T-helper 17 cell (primary cell): ENCODE measurements at regions not wholly inside any gene's neighbourhood (a gene's known extent, or its start where the extent isn't known, plus 50 kb on each side); places are given as distances from the start of the nearest gene placed in this dataset.

Experiments
- ATAC-seq: fragments of 150-1000 bp; cut with Tn5 transposase; 2 replicates; pipeline ENCODE4 v1.10.0; 2021; ENCODE audit warnings: mild to moderate bottlenecking, moderate library complexity
- DNase-seq, 3 donors: peaks; one replicate each; pipeline versions ENCODE4 v3.0.0 to v3.0.0-alpha.2; 2020 to 2021
- H3K9me3 ChIP-seq: one replicate; pipeline ENCODE4 v1.7.0; 2013; ENCODE audit warnings: low read length, mild to moderate bottlenecking; ENCODE audit not compliant: control insufficient read depth, poor library complexity, severe bottlenecking
- H3K27ac Mint-ChIP-seq: one replicate; pipeline ENCODE4 v1.8.0; 2022; ENCODE audit warnings: mild to moderate bottlenecking, moderate library complexity, mixed read lengths
- H3K27me3 Mint-ChIP-seq: one replicate; pipeline ENCODE4 v1.8.0; 2022; ENCODE audit warnings: mixed read lengths
- H3K36me3 Mint-ChIP-seq: one replicate; pipeline ENCODE4 v1.8.0; 2022; ENCODE audit warnings: low read depth, mixed read lengths
- H3K4me1 Mint-ChIP-seq: one replicate; pipeline ENCODE4 v1.8.0; 2022; ENCODE audit warnings: mild to moderate bottlenecking, mixed read lengths
- H3K4me3 Mint-ChIP-seq: one replicate; pipeline ENCODE4 v1.8.0; 2022; ENCODE audit warnings: mild to moderate bottlenecking, moderate library complexity, mixed read lengths

DNA sequence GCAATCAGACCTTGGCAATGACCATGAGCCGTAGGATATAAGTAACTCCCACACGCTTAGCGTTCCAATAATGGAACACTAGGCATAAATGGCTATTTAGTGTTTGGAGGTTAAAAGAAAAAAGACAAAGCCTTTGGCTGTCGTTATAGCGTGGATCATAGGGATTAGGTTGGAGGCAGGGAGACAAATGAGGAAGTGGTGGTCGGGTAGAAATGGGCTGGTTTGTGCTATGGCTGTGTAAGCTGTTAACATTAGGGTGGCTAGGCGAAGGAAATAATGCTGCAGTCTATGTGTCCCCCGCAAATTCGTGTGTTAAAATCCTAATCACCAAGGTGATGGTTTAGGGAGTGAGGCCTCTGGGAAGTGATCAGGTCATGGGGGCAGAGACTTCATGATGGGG, 120.4 kb upstream of the IRX6 start:
- Mint-ChIP-seq H3K27ac (no peak overlapping the region), H3K36me3 (no peaks in the 10 kb centered on the region), H3K4me1 (no peaks in the 10 kb centered on the region), H3K27me3 (peaks cover 6% of the 10 kb centered on the region), H3K4me3 (no peak overlapping the region)
- no peak for ATAC-seq
- DNase-seq: no peak
- no peaks in the 10 kb centered on the region for H3K9me3 ChIP-seq

DNA sequence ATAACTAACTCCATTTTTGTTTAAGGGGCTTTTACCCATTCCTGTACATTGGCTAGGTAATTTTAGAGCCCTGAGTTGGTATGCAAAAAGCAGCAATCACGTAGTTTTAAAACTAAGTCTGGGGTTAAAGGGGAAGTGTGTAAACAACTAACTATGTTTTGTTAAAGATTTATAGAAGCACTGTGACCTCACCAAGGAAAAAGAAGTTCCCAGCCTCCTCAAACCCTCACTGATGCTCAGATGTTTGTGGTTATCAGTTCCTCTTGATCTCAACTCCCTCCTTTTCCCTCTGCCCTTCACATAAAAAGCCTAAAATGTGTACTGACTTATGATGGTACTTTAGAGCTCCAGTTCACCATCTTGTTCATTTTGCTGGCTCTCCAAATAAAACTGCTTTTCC, 119.9 kb upstream of the IRX6 start:
- no peaks in the 10 kb centered on the region for H3K9me3 ChIP-seq
- no peak overlapping the region for H3K4me3 Mint-ChIP-seq
- DNase-seq: no peak
- H3K36me3 Mint-ChIP-seq: no peaks in the 10 kb centered on the region
- no peak overlapping the region for H3K27ac Mint-ChIP-seq
- no peaks in the 10 kb centered on the region for H3K4me1 Mint-ChIP-seq
- ATAC-seq: no peak
- H3K27me3 Mint-ChIP-seq: peaks cover 6% of the 10 kb centered on the region

DNA sequence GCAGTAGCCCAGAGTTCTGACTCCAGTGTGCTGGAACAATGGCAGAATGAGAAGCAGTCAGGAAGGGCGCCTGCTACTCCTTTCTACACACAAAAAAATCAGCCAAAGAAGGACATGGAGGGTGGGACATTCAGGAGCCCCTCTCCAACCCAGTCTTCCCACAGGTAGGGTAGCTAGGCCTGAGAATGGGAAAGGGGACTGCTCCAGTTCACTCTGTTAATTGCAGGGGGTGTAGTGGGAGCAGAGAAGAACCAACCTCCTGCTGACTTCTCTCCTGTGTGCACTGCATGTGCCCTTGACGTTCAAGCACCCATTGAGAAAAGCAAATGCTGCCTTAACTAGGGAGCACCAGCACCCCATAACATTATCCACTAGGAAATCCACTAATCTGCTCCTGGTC, 119.1 kb upstream of the IRX6 start:
- DNase-seq (no peak), ATAC-seq (no peak)
- no peaks in the 10 kb centered on the region for H3K9me3 ChIP-seq
- no peak overlapping the region for H3K27ac Mint-ChIP-seq
- no peaks in the 10 kb centered on the region for H3K4me1 Mint-ChIP-seq
- H3K36me3 Mint-ChIP-seq: no peaks in the 10 kb centered on the region
- peaks cover 9% of the 10 kb centered on the region for H3K27me3 Mint-ChIP-seq
- H3K4me3 Mint-ChIP-seq: no peak overlapping the region

DNA sequence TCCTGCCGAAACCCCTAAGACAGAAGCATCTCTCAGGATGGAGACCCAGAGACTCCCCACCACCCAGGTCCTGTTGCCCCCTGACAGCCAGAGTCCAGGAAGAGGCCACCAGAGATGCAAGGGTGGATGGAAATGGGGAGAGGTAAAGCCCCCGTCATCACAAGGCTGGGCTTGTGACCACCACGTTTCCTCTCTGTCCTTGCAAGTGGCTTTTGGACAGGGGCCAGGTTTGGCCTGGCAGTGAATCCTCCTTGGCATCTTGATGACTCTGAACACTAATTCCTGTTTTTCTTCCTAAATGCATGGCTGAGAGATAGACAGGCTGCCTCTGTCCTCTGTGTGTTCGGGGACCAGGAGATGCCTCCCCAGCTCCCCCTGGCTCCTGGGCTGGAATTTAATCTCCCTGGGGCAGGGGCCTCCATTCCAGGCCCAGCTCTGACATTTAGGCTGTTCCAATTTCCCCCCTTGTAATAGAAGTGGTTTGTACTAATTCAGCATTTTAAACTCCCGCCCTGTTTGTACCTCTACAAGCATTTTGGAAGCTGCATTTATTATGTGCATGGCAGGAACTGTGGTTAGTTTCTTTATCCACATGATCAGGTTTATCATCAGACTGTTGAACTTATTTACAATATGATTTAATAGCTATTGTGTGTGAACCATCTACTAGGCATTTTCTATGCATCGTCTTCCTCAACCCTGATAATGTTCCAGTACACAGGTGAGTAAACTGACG, 116.1 kb upstream of the IRX6 start:
- no peaks in the 10 kb centered on the region for H3K36me3 Mint-ChIP-seq
- DNase-seq (no peak), ATAC-seq (no peak)
- no peaks in the 10 kb centered on the region for H3K9me3 ChIP-seq
- H3K4me3 Mint-ChIP-seq: no peak overlapping the region
- H3K27me3 Mint-ChIP-seq: peaks cover 14% of the 10 kb centered on the region
- no peak overlapping the region for H3K27ac Mint-ChIP-seq
- H3K4me1 Mint-ChIP-seq: no peaks in the 10 kb centered on the region

DNA sequence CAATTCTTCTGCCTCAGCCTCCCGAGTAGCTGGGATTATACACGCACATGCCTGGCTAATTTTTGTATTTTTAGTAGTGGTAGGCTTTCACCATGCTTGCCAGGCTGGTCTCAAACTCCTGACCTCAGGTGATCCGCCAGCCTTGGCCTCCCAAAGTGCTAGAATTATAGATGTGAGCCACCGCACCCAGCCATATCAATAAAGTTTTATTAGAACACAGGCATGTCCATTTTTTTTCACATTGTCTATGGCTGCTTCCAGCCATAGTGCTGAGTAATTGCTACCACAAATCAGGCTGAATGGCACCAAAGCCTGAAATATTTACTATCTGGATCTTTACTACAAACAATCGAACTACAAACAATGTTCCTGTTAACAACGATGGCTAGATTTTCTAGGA, 114.4 kb upstream of the IRX6 start:
- H3K4me1 Mint-ChIP-seq: no peaks in the 10 kb centered on the region
- DNase-seq: no peak
- H3K27me3 Mint-ChIP-seq: peaks cover 11% of the 10 kb centered on the region
- H3K27ac Mint-ChIP-seq: no peak overlapping the region
- H3K9me3 ChIP-seq: no peaks in the 10 kb centered on the region
- no peak for ATAC-seq
- H3K4me3 Mint-ChIP-seq: no peak overlapping the region
- no peaks in the 10 kb centered on the region for H3K36me3 Mint-ChIP-seq

DNA sequence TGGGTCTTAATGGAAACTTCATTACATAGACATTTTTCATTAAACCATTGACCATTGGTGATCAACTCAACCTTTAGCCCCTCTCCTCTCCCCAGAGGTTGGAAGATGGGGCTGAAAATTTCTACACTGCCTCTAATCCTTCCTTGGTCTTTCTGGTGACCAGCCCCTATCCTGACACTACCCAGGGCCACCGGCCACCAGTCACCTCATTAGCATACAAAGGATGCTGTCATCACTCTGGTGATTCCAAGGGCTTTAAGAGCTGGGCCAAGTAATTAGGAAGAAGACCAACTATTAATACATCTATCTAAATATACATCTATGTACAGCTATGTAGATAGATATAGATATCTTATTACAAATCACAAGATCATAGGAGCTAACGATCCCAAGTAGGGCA, 111.2 kb upstream of the IRX6 start:
- peaks cover 13% of the 10 kb centered on the region for H3K27me3 Mint-ChIP-seq
- no peak overlapping the region for H3K27ac Mint-ChIP-seq
- no peak for ATAC-seq
- H3K4me3 Mint-ChIP-seq: no peak overlapping the region
- H3K36me3 Mint-ChIP-seq: no peaks in the 10 kb centered on the region
- DNase-seq: no peak
- no peaks in the 10 kb centered on the region for H3K4me1 Mint-ChIP-seq
- H3K9me3 ChIP-seq: no peaks in the 10 kb centered on the region

DNA sequence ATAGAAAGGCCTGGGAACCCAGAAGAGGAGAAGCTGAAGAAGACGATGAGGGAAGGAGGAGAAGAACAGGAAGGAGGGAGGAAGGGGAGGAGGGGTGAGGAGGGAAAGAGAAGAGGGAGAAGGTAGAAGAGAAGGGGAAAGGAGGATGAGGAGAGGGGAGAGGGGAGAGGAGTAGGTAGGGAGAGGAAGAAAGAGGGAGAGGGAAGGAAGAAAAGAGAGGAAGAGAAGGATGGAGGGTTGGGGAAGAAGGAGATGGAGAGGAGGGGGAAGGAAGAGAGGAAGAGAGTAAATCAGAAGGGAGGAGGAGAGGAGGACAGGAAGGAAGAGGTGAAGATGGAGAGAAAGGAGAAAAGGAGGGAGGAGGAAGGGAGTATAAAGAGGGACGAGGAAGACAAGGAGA, 109.6 kb upstream of the IRX6 start:
- no peaks in the 10 kb centered on the region for H3K4me1 Mint-ChIP-seq
- no peak overlapping the region for H3K4me3 Mint-ChIP-seq
- no peak for ATAC-seq

DNA sequence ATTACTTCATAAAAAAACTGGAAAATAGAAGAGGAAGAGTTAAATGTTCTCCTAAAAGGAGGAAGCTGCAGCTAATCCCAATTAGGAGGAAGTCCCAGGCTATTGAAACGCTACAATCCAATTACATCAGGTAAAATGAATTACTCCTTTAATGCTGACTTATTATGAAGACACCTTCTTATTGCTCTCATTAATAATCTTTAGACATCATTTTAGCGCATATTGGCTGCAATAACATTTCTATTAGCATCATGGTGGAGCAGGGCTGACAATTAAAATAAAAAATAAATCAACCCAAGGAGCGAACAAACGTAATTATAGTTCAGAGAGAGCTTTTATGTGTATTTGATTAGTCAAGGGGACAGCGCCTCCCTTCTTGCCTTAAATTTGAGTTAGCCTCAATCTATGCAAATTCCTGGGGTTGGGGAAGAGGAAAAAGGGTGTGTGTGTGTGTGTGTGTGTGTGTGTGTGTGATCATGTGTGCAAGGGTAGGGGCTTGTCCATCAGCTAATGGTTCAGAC, 109.0 kb upstream of the IRX6 start:
- no peak for ATAC-seq
- H3K27ac Mint-ChIP-seq: no peak overlapping the region
- H3K9me3 ChIP-seq: no peaks in the 10 kb centered on the region
- H3K4me1 Mint-ChIP-seq: no peaks in the 10 kb centered on the region
- no peak for DNase-seq
- H3K36me3 Mint-ChIP-seq: no peaks in the 10 kb centered on the region
- H3K27me3 Mint-ChIP-seq: peaks cover 9% of the 10 kb centered on the region
- H3K4me3 Mint-ChIP-seq: no peak overlapping the region

More for the DNA sequence above, 109.6 kb upstream of the IRX6 start:
- no peaks in the 10 kb centered on the region for H3K36me3 Mint-ChIP-seq
- no peaks in the 10 kb centered on the region for H3K9me3 ChIP-seq
- H3K27ac Mint-ChIP-seq: no peak overlapping the region
- no peak for DNase-seq
- peaks cover 13% of the 10 kb centered on the region for H3K27me3 Mint-ChIP-seq

DNA sequence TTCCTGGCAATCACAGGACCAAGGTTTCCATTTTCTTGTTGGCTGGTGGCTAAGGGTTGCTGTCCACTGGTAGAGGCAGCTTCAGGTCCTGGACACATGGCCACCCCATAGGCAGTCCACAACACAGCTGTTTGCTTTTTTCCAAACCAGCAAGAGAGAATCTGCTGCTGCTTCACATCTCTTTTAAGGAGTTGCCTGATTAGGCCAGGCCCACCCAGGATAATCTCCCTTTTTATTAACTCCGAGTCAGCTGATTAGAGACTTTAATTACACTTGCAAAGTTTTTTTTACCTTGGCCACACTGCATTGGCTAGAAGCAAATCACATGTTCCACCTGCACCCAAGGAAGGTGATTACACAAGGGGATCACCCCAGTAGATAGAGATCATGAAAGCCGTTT, 106.6 kb upstream of the IRX6 start:
- Mint-ChIP-seq H3K27ac (no peak overlapping the region), H3K27me3 (peaks cover 5% of the 10 kb centered on the region), H3K36me3 (no peaks in the 10 kb centered on the region)

DNA sequence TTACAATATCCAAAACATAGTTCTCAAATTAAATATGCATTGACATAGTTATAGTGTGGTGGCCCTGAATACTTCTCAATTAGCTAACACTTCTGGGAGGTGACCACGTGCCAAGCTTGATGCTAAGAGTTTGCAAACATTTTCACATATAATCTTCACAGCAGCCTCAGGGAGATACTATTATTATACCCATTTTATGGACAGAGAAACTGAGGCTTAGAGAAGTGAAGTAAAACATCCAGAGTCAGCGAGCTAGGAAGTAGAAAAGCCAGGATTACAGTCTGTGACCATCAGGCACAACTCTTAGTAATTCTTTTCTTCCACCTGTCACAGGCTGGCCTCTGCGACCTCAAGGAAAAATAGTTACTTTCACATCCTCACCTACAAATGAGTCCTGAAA, 102.2 kb upstream of the IRX6 start:
- ATAC-seq: no peak
- H3K27me3 Mint-ChIP-seq: no peaks in the 10 kb centered on the region
- no peaks in the 10 kb centered on the region for H3K36me3 Mint-ChIP-seq
- H3K4me1 Mint-ChIP-seq: no peaks in the 10 kb centered on the region
- DNase-seq: no peak
- H3K27ac Mint-ChIP-seq: no peak overlapping the region
- no peak overlapping the region for H3K4me3 Mint-ChIP-seq
- H3K9me3 ChIP-seq: no peaks in the 10 kb centered on the region

More for the DNA sequence above, 106.6 kb upstream of the IRX6 start:
- H3K9me3 ChIP-seq: no peaks in the 10 kb centered on the region
- no peak overlapping the region for H3K4me3 Mint-ChIP-seq
- no peaks in the 10 kb centered on the region for H3K4me1 Mint-ChIP-seq
- no peak for ATAC-seq
- no peak for DNase-seq

DNA sequence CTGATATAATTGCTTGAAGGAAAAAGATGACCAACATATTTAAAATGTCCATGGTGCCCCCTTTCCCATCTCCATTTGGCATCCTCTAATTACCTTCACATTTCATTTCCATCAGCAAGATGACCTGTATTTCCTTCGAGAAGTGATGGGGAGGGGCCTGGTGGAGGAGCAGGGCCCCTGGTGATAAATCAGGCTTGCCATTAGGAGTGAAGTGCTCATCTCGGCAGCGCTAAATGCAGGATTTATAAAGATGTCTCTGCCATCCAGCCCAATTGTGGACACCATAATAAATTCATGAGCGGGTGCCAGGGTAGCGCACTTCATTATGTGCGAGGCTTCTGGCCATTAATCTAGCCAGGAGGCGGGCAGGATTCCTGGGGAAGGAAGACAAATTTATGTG, 101.5 kb upstream of the IRX6 start:
- H3K27ac Mint-ChIP-seq: no peak overlapping the region
- H3K36me3 Mint-ChIP-seq: no peaks in the 10 kb centered on the region
- no peak overlapping the region for H3K4me3 Mint-ChIP-seq
- no peaks in the 10 kb centered on the region for H3K4me1 Mint-ChIP-seq
- H3K9me3 ChIP-seq: no peaks in the 10 kb centered on the region
- no peak for ATAC-seq
- peaks cover 4% of the 10 kb centered on the region for H3K27me3 Mint-ChIP-seq
- DNase-seq: no peak

DNA sequence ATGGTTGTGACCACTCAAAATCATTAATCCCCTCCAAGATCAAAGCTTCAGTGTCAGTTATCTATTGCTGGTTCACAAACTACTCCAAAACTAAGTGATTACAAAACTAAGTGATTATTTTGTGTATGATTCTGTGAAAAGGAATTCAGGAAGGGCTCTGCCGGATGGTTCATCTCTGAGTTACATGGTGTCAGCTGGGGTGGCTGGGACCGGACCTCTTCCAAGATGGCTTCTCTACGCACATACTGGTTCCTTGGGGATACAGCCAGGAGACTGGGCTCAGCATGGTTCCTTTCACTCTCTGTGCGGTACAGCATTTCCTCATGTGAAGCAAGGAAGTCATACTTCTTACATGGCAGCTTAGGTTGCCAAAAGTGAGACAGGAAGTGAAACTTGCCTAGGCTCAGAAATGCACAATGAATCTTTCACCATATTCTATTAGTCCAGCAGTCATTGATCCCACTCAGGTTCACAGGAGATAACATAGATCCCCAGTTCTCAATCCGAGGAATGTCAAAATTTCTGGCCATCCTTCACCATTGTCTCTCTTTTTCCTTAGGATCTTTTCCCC, 97.9 kb upstream of the IRX6 start:
- no peak overlapping the region for H3K4me3 Mint-ChIP-seq
- ATAC-seq: no peak
- DNase-seq: no peak

DNA sequence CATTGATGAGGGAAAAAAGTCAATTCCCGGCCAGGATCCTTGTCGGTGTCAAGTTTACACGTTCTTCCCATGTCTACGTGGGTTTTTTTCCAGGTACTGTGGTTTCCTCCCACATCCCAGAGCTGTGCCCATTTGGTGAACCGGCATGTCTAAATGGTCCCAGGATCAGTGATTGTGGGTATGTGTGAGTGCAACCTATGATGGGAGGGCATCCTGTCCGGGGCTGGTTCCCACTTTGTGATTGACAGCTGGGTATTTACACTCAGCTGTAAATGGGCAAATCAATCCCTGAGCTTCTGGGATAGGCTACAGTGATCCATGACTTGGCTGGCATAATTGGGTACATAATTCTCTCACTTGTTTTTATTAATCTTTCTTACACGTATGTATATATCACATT, 91.2 kb upstream of the IRX6 start:
- H3K27me3 Mint-ChIP-seq: peaks cover 16% of the 10 kb centered on the region
- no peak for DNase-seq
- ATAC-seq: no peak
- no peak overlapping the region for H3K27ac Mint-ChIP-seq
- H3K4me1 Mint-ChIP-seq: no peaks in the 10 kb centered on the region
- H3K36me3 Mint-ChIP-seq: no peaks in the 10 kb centered on the region
- H3K9me3 ChIP-seq: no peaks in the 10 kb centered on the region
- no peak overlapping the region for H3K4me3 Mint-ChIP-seq

More for the DNA sequence above, 97.9 kb upstream of the IRX6 start:
- Mint-ChIP-seq H3K4me1 (no peaks in the 10 kb centered on the region), H3K36me3 (no peaks in the 10 kb centered on the region), H3K27ac (no peak overlapping the region), H3K27me3 (peaks cover 6% of the 10 kb centered on the region)
- no peaks in the 10 kb centered on the region for H3K9me3 ChIP-seq

DNA sequence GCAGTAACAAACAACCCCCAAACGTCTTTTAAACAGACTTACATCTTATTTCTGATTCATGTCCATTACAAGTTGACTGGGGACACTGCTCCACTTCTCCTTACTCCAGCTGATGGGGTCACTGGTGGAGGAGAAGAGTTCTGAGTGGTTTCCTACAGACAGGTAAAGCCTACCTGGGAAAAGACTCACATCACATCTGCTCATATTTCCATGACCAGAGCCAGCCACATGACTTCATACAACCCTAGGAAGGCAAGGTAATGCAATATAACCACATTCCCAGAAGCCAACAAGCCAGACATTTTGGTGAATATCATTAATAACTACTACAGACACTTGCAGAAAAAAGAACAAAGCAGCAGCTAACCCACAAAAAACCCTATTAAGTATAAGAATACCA, 90.5 kb upstream of the IRX6 start:
- H3K36me3 Mint-ChIP-seq: no peaks in the 10 kb centered on the region
- H3K4me1 Mint-ChIP-seq: no peaks in the 10 kb centered on the region
- peaks cover 16% of the 10 kb centered on the region for H3K27me3 Mint-ChIP-seq
- no peak overlapping the region for H3K27ac Mint-ChIP-seq
- no peak overlapping the region for H3K4me3 Mint-ChIP-seq
- H3K9me3 ChIP-seq: no peaks in the 10 kb centered on the region
- DNase-seq: no peak
- no peak for ATAC-seq
